Activated naive CD4-positive, alpha-beta T cell treated with anti-CD3 and anti-CD28 coated beads, Interleukin-2, amount 50 U/mL, for 72 hours (primary cell): ENCODE measurements at regions not wholly inside any gene's neighbourhood (a gene's known extent, or its start where the extent isn't known, plus 50 kb on each side); places are given as distances from the start of the nearest gene placed in this dataset.
"Not testable (repeated sequence)": the region's sequence is repeated elsewhere in the genome, so short reads cannot be mapped to it uniquely, and the experiment has no call there.

Experiments used
- ATAC-seq, 2 donors: fragments of 150-1000 bp; cut with Tn5 transposase; 2 replicates each; pipeline ENCODE4 v1.10.0; 2021; ENCODE audit warnings: mild to moderate bottlenecking in 2 of 2, moderate library complexity in 2 of 2
- DNase-seq, 2 donors: peaks; one replicate each; pipeline ENCODE4 v3.0.0; 2021 to 2022; ENCODE audit warnings: low spot score in 2 of 2
- H3K27ac Mint-ChIP-seq, 2 donors: one replicate each; pipeline ENCODE4 v1.8.0; 2022; ENCODE audit warnings: mild to moderate bottlenecking in 2 of 2, mixed read lengths in 2 of 2
- H3K36me3 Mint-ChIP-seq, 2 donors: one replicate each; pipeline ENCODE4 v1.8.0; 2022; ENCODE audit warnings: mixed read lengths in 2 of 2
- H3K9me3 Mint-ChIP-seq, 2 donors: one replicate each; pipeline ENCODE4 v1.8.0; 2022; ENCODE audit warnings: mixed read lengths in 2 of 2

DNA sequence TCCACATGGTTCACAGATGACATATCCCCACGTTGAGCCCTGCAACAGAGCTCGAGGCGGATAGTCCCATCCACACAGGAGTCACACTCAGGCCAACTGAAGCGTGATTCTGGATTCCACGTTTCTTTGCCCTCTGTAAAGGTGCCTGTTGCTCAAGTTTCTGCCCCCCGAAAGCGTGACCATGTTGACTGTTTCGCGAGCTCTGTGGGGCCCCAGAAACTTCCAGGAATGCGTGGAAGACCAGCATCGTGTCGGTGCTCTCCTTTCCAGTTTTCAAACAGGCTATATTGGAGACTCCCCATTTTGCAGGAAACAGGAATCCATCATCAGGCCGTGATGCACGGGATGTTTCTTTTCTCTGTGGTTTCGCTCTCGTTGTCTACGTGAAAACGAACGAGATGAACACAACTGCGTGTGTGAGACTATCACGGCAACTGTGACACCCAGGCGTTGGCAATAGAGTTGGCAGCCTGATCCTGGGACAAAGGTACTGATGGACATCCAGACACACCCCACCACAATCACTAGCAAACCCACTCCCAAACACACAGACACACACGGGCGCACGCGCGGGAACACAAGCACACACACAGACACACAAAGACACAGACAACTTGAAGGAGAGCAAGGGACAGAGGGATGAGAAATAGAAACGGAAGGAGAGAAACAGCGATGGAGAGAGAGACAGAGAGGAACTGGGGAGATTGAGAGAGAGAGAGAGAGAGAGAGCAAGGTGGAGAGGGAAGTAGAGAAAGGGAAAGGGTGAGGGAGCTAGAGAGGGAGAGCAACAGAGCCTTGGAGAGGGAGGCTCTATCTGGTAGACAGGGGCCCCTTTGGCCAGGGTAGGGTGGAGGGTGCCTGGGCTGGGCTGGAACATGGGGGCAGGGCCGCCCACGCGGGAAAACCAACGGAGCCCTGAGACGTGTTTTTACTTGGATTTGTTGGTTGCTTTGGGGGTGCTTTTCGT, 1609.3 kb downstream of the SPATA31A7 start:
- not testable (repeated sequence) for H3K27ac Mint-ChIP-seq, ATAC-seq, H3K9me3 Mint-ChIP-seq
- DNase-seq = peak; percentile 60 to 63
- H3K36me3 Mint-ChIP-seq = peaks cover 15 to 26% of the 10 kb centered on the region in 2 donors

DNA sequence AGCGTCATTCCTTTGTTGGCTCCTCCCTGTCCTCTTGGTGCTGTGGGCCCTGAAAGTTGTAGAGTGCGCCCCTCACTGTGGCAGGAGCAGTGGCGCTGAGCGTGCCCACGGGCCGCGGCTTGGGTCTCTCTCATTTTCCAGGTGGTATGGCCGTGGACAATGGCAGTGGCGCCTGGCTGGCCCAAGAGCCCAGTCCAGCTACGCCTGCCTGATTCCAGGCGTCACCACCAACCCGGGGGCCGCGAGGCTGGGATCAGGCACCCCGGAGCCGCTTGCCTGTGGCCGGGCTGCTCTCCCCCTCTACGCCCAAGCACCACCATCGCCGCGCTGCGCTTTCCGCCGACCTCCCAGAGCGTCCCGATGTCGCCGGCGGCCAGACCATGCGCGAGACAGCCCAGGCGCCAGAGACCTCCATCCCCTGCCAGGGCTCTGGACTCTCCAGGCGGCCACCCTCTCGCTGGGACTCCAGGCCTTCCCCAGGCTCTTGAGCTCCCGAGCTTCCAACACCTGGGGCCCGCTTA, 1610.1 kb downstream of the SPATA31A7 start:
- H3K9me3 Mint-ChIP-seq, H3K27ac Mint-ChIP-seq, ATAC-seq: not testable (repeated sequence)
- H3K36me3 Mint-ChIP-seq = peaks cover 22 to 26% of the 10 kb centered on the region in 2 donors
- peak in 1 of 2 donors; percentile 58 for DNase-seq

DNA sequence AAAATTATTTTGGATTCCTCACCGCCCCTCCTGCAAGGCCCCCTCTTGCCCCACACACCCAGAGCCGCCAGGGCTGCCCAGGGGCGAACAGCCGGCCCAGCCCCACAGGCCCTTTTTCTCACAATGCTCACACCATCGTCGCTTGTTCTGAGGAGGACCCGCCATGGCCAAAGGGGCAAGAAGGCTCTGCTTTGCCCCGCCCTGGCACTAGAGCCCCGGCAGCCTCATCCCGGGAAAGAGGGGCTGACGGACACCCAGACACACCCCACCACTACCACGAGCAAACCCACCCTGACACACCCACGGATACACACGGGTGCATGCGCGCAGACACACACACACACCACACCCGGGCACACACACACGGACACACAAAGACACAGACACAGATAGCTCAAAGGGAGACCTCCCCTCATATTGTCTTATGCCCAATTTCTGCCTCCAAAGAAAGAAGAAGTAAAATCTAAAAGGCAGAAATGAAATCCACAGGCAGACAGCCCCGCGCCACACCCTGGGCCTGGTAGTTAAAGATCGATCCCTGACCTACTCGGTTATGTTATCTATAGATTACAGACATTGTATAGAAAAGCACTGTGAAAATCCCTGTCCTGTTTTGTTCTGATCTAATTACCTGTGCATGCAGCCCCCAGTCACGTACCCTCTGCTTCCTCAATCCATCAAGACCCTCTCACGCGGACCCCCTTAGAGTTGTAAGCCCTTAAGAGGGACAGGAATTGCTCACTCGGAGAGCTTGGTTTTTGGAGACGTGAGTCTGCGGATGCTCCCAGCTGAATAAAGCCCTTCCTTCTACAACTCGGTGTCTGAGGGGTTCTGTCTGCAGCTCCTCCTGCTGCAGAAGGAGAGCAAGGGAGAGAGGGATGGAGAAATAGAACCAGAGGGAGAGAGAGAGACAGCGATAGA, 1610.9 kb downstream of the SPATA31A7 start:
- ATAC-seq, H3K9me3 Mint-ChIP-seq, H3K27ac Mint-ChIP-seq: not testable (repeated sequence)
- peaks cover 22 to 26% of the 10 kb centered on the region in 2 donors for H3K36me3 Mint-ChIP-seq
- DNase-seq = peak; percentile 58 to 66

DNA sequence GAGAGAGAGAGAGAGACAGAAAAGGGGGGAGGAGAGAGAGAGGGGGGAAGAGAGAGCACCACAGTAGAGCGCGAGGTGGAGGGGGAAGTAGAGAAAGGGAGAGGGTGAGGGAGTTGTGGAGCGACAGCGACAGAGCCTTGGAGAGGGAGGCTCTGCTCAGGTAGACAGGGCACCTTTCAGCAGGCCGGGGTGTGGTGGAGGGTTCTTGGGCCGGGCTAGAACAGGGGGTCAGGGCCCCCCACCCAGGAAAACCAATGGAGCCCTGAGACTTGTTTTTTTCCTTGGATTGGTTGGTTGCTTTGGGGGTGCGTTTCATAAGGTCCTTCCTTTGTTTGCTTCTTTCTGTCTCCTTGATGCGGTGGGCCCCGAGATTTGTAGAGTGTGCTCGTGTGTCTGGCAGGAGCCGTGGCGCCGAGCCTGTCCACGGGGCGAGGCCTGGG, 1611.6 kb downstream of the SPATA31A7 start:
- not testable (repeated sequence) for H3K9me3 Mint-ChIP-seq, ATAC-seq
- DNase-seq = peak; percentile 40 to 56
- H3K36me3 Mint-ChIP-seq = peaks cover 22 to 26% of the 10 kb centered on the region in 2 donors
- peak overlapping the region in 1 of 2 donors; percentile 34 for H3K27ac Mint-ChIP-seq

DNA sequence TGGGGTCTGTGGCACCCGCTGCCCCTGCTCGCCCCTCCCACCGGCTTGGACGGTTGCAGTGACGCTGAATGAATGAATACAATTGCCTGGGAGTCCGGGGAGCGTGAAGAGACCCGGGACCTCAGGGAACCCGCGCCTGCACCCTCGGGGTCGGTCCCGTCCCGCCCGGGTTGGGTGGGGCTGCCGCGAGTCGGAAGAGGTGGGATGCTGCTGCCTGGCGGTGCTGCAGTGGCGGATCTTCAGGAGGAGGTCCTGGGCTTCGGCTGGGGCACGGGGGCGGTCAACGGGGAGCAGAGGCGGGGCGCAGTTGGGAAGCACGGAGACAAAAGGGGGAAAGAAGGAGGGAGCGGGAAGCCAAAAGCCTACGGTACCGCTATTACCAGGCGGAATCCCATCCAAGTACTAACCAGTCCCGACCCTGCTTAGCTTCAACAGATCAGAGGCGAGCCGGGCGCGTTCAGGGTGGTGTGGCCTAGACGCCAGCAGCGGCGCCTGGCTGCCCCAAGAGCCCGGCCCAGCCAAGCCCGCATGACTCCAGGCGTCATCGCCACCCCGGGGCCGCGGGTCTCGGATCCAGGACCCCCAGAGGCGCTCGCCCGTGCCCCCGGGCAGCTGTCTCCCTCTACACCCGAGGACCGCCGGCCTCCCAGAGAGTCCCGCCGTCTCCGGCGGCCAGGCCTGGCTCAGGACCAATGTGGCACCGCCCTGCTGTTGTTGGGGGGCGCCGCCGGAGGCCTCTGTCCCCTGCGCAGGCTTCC, 1612.3 kb downstream of the SPATA31A7 start:
- DNase-seq (peak; percentile 76 to 82), ATAC-seq (peak; percentile 96 to 97)
- peaks cover 22 to 26% of the 10 kb centered on the region in 2 donors for H3K36me3 Mint-ChIP-seq
- H3K27ac Mint-ChIP-seq = peak overlapping the region in 1 of 2 donors; percentile 53
- not testable (repeated sequence) for H3K9me3 Mint-ChIP-seq

DNA sequence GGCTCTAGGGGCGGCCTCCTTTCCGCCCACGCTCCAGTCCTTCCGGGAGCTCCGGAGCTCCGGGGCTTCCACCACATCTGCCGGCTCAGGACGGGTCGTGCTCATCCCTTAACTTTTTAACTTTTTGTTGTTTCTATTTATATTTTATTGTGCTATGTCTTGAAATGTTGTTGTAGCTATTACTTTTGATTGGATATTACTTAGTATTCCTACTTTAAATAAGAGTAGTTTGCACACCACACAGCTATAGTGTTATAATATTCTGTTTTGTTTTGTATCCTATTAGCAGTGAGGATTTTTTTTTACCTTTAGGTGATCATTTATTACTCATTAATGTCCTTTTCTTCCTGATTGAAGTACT, 1612.9 kb downstream of the SPATA31A7 start:
- Mint-ChIP-seq H3K27ac (peak overlapping the region in 1 of 2 donors; percentile 53), H3K36me3 (peaks cover 22 to 26% of the 10 kb centered on the region in 2 donors)
- not testable (repeated sequence) for H3K9me3 Mint-ChIP-seq

DNA sequence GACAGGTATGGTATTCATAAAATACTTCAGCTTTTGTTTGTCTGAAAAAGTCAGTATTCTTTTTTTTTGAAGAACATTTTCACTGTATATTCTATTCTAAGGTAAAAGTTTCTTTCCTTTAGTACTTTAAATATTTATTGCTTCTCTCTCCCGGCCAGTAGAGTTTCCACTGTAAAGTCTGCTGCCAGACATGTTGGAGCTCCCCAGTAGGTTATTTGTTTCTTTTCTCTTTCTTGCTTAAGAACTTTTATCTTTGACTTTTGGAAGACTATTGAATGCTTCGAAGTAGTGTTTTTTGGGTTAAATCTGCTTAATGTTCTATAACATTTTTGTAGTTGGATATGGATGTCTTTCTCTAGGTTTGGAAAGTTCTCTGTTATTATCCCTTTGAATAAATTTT, 1613.3 kb downstream of the SPATA31A7 start:
- ATAC-seq, H3K9me3 Mint-ChIP-seq, H3K27ac Mint-ChIP-seq, DNase-seq: not testable (repeated sequence)
- H3K36me3 Mint-ChIP-seq = peaks cover 22 to 26% of the 10 kb centered on the region in 2 donors

More for the DNA sequence above, 1612.9 kb downstream of the SPATA31A7 start:
- not testable (repeated sequence) for ATAC-seq, DNase-seq

DNA sequence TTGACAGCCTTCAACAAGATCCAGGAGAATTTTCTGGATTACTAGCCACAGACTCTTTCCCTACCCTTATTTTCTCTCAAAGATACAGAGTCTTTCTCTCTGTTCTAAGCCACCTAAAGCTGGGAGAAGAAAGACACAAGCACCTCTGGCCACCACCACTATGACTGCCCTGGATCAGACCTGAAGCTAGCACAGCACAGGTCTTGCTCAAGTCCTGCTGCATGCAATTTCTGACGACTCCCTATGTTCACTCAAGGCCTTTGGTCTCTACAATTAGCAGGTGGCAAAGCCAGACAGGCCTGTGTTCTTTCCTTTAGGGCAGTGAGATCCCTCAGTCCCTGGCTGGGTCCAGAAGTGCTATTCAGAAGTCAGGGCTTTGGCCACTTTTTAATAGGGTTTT, 1614.5 kb downstream of the SPATA31A7 start:
- H3K27ac Mint-ChIP-seq, ATAC-seq, H3K9me3 Mint-ChIP-seq: not testable (repeated sequence)
- peaks cover 18 to 23% of the 10 kb centered on the region in 2 donors for H3K36me3 Mint-ChIP-seq
- DNase-seq = peak in 1 of 2 donors; percentile 49

- H3K36me3 Mint-ChIP-seq = peaks cover 6 to 15% of the 10 kb centered on the region in 2 donors
- not testable (repeated sequence) for H3K9me3 Mint-ChIP-seq, ATAC-seq
These were observed 1617.6 kb downstream of the SPATA31A7 start for GRCh38 chr9:62807424-62807823.

GRCh38 chr9:62808081-62808480, 1618.2 kb downstream of the SPATA31A7 start:
- peaks cover 4 to 13% of the 10 kb centered on the region in 2 donors for H3K36me3 Mint-ChIP-seq
- not testable (repeated sequence) for DNase-seq, ATAC-seq, H3K27ac Mint-ChIP-seq, H3K9me3 Mint-ChIP-seq

More at GRCh38 chr9:62807424-62807823, 1617.6 kb downstream of the SPATA31A7 start:
- DNase-seq, H3K27ac Mint-ChIP-seq: not testable (repeated sequence)

- DNase-seq, ATAC-seq, H3K27ac Mint-ChIP-seq, H3K9me3 Mint-ChIP-seq: not testable (repeated sequence)
- H3K36me3 Mint-ChIP-seq = peaks cover 0 to 11% of the 10 kb centered on the region in 2 donors
These were observed 1620.5 kb downstream of the SPATA31A7 start for GRCh38 chr9:62810318-62810717.

- DNase-seq = not testable (repeated sequence)
These were observed 1621.0 kb downstream of the SPATA31A7 start for GRCh38 chr9:62810811-62811315.

GRCh38 chr9:62815436-62815835, 1625.6 kb downstream of the SPATA31A7 start:
- not testable (repeated sequence) for ATAC-seq, H3K27ac Mint-ChIP-seq, DNase-seq, H3K9me3 Mint-ChIP-seq
- peaks cover 8 to 19% of the 10 kb centered on the region in 2 donors for H3K36me3 Mint-ChIP-seq

More at GRCh38 chr9:62810811-62811315, 1621.0 kb downstream of the SPATA31A7 start:
- not testable (repeated sequence) for H3K9me3 Mint-ChIP-seq, ATAC-seq, H3K27ac Mint-ChIP-seq
- H3K36me3 Mint-ChIP-seq = peaks cover 0 to 11% of the 10 kb centered on the region in 2 donors

DNA sequence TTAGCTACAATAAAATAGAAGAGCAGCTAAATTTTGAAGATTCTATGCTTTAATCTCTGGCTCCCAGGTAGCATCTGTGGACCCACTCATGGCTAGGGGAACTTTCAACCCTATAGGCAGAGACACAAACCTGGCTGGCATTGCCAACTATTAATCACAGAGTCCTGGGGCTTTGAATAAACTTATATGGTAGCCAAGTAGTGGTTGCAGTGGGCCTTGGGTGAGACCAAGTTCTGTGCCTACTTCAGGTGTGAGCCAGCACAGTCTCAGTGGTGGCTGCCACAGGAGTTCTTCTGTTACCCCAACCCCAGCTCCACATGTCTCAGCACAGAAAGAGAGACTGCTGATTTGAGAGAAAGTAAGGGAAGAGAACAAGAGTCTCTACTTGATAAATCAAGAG, 1626.5 kb downstream of the SPATA31A7 start:
- ATAC-seq, H3K27ac Mint-ChIP-seq, H3K9me3 Mint-ChIP-seq: not testable (repeated sequence)
- DNase-seq = peak in 1 of 2 donors; percentile 57
- peaks cover 8 to 19% of the 10 kb centered on the region in 2 donors for H3K36me3 Mint-ChIP-seq

DNA sequence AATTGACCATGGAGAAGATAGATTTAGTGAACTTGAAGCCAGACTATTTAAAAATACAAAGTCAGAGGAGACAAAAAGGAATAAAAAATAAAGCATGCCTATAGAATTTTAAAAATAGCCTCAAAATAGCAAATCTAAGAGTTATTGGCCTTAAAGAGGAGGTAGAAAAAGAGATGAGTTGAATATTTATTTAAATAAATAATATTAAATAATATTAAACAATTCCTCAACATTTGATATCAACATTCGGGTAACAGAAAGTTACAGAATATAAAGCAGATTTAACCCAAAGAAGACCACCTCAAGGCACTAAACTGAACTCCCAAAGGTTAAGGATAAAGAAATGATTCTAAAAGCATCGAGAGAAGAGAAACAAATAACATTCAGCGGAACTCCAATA, 1627.4 kb downstream of the SPATA31A7 start:
- not testable (repeated sequence) for H3K9me3 Mint-ChIP-seq, DNase-seq, ATAC-seq, H3K27ac Mint-ChIP-seq
- H3K36me3 Mint-ChIP-seq = peaks cover 8 to 19% of the 10 kb centered on the region in 2 donors
